ENCODE measurements at regions not wholly inside any gene's neighbourhood (a gene's known extent, or its start where the extent isn't known, plus 50 kb on each side); places are given as distances from the start of the nearest gene placed in this dataset.

DNA sequence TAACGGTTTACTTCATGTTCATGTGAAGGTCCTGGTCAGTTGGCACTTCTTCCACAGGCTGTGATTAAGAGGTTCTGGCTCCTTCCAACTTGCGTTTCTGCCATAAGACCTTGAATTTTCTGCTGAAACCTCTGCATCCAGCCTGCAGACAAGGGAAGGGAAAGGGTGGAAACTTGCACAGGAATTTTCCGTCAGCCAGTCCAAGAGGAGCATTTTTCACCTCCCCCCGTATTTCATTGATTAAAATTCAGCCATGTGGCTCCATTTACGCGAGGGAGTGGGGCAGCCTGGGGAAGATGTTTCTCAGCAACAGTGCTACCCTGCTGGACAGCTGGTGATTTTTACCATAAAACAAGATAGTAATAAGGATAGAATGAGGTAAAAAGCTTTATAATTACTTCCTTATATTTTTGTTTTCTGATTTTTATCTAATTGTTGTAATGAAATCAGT is 101.5 kb upstream of the SMIM36 start:
- Histone ChIP-seq H3K4me3 (no peak overlapping the region), H3K27ac (no peak overlapping the region), H3K9me3 (no peaks in the 10 kb centered on the region), H3K4me1 (peaks cover 7% of the 10 kb centered on the region), H3K36me3 (replicated peaks in 1 of 2; ENCODE audit: insufficient read depth in 1 of 2, low read depth in 2 of 2) (no peaks in the 10 kb centered on the region), H3K27me3 (no peaks in the 10 kb centered on the region)
- WGBS, 2 donors = 12 to 17% methylated on average over 6 of the region's 6 CpGs
- DNase-seq (no peak), ATAC-seq (no peak)
- intact Hi-C loops (cut with DNase I) = no loop called here
- TF ChIP-seq, protein P1, sequence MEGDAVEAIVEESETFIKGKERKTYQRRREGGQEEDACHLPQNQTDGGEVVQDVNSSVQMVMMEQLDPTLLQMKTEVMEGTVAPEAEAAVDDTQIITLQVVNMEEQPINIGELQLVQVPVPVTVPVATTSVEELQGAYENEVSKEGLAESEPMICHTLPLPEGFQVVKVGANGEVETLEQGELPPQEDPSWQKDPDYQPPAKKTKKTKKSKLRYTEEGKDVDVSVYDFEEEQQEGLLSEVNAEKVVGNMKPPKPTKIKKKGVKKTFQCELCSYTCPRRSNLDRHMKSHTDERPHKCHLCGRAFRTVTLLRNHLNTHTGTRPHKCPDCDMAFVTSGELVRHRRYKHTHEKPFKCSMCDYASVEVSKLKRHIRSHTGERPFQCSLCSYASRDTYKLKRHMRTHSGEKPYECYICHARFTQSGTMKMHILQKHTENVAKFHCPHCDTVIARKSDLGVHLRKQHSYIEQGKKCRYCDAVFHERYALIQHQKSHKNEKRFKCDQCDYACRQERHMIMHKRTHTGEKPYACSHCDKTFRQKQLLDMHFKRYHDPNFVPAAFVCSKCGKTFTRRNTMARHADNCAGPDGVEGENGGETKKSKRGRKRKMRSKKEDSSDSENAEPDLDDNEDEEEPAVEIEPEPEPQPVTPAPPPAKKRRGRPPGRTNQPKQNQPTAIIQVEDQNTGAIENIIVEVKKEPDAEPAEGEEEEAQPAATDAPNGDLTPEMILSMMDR (IDR thresholded peaks at IDR 0.05) = no peak

DNA sequence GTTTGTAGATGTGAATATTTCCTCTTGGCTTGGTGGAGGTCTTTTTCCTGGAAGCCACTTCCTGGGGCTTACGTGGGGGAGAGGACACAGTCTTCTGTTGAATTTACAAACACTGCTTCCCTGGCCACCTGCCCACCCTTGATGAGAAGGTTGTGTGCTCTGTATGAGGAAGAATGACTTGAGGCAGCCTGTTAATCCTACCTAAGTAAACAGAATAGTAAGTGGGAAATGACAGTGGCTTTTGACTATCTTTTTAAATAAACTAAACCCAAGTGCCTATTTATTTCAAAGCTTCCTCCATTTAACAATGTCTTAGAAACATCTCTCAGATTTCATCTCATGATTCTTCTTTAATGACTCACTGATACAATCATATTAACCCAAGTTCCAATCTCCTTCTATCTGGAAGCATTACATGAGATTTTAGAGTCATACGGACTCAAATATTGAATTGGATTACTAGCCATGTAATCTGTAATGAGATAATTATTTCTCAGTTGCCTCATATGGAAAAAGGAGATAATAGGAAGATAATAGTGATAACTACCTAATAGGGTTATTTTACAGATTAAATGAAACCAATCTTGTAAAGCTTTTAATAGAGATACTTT is 96.6 kb upstream of the SMIM36 start:
- Histone ChIP-seq H3K9me3 (no peaks in the 10 kb centered on the region), H3K27me3 (no peaks in the 10 kb centered on the region), H3K27ac (no peak overlapping the region), H3K4me1 (peaks cover 14% of the 10 kb centered on the region), H3K36me3 (replicated peaks in 1 of 2; ENCODE audit: insufficient read depth in 1 of 2, low read depth in 2 of 2) (no peaks in the 10 kb centered on the region), H3K4me3 (no peak overlapping the region)
- WGBS, 2 donors = 8 to 13% methylated on average over 2 of the region's 2 CpGs
- TF ChIP-seq POLR2A (IDR thresholded peaks at IDR 0.05) = no peak
- TF ChIP-seq, protein P1 (IDR thresholded peaks at IDR 0.05) = no peak
- peak; percentile 45 for ATAC-seq
- intact Hi-C loops (cut with DNase I) = no loop called here
- peak; percentile 19 to 64 (median 51) for DNase-seq

DNA sequence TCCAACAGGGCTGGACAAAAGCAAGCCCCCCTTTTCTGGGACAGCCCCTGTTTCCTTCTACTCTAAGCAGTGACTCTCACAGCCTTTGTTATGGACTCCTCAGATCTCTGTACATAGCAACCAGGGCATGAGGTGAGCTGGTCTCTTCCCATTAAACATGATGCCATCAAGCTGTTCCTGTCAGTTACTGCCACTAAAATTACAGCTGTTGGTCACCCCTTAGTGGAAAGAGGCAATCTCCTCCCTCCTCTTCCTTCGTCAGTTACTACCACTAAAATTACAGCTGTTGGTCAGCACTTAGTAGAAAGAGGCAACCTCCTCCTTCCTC is 95.2 kb upstream of the SMIM36 start:
- H3K36me3 ChIP-seq (replicated peaks in 1 of 2; ENCODE audit: insufficient read depth in 1 of 2, low read depth in 2 of 2) = no peaks in the 10 kb centered on the region
- TF ChIP-seq, protein P1 (IDR thresholded peaks at IDR 0.05) = no peak
- TF ChIP-seq POLR2A (IDR thresholded peaks at IDR 0.05) = no peak
- no peak for ATAC-seq
- intact Hi-C loops (cut with DNase I) = no loop called here
- peaks cover 10% of the 10 kb centered on the region for H3K4me1 ChIP-seq
- no peak overlapping the region for H3K4me3 ChIP-seq
- H3K9me3 ChIP-seq = no peaks in the 10 kb centered on the region
- no peak for DNase-seq
- 50% methylated on average over 1 of the region's 1 CpG for WGBS, 2 donors
- H3K27ac ChIP-seq = no peak overlapping the region
- no peaks in the 10 kb centered on the region for H3K27me3 ChIP-seq

DNA sequence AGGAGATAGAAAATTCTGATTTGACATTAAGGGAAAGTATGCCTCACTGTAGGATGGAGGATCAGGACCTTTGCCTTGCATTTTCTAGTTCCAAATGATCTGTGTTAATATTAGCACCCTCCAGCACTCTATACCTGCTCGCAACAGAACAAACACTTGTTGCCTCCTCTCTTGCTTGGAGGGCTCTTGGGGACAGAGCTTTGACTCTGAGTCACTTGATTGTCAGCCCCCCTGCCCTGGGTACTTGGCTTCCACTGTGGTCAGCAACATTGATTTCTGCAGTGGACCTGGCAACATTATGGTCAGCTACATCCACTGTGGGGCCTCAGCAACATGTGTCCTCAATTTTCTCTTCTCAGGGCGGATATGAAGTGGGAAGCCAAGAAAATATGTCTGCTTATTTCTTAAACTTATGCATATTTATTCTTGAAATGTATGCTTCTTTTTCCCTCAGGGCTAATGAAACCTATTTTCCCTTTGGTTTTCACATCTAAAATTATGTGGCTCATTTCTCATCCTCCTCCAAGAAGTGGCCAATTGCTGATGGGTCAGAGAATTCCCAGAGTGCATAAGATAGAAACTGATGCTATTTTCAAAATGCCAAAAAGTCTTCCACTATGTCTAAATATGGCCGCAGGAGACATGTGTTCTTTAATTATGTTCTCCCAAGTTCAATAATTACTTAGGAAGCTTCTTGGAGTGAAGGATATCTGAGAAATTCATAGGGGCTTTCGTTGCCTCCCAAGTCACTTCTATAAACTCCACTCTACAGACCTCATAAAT is 94.6 kb upstream of the SMIM36 start:
- Histone ChIP-seq H3K27me3 (no peaks in the 10 kb centered on the region), H3K27ac (no peak overlapping the region), H3K36me3 (replicated peaks in 1 of 2; ENCODE audit: insufficient read depth in 1 of 2, low read depth in 2 of 2) (no peaks in the 10 kb centered on the region), H3K4me3 (no peak overlapping the region), H3K9me3 (no peaks in the 10 kb centered on the region), H3K4me1 (peaks cover 10% of the 10 kb centered on the region)
- ATAC-seq (no peak), DNase-seq (no peak)
- 52 to 72% methylated on average over 4 of the region's 4 CpGs for WGBS, 2 donors
- intact Hi-C loops (cut with DNase I) = no loop called here
- TF ChIP-seq, protein P1 (IDR thresholded peaks at IDR 0.05) = no peak
- no peak for TF ChIP-seq POLR2A (IDR thresholded peaks at IDR 0.05)
